GM10248 (cell line): ENCODE measurements at regions not wholly inside any gene's neighbourhood (a gene's known extent, or its start where the extent isn't known, plus 50 kb on each side); places are given as distances from the start of the nearest gene placed in this dataset.

Source experiments
- CTCF ChIA-PET: fragments of 300-600 bp; sonication (Branson Sonifier 250); formaldehyde crosslinking; extraction: SDS; loops from one replicate; lab custom pipeline; 2021; ENCODE audit warnings: antibody characterized with exemption; lab: Yijun Ruan, JAX
- POLR2A ChIA-PET: fragments of 350-650 bp; sonication (Branson Sonifier 250); formaldehyde crosslinking; extraction: SDS; loops from one replicate; lab custom pipeline; 2020; ENCODE audit warnings: antibody characterized with exemption; lab: Yijun Ruan, JAX
- DNase-seq: peaks from one replicate; pipeline ENCODE4 v3.0.0; 2012; ENCODE audit errors: extremely low spot score
- CTCF ChIP-seq: IDR thresholded peaks from 2 replicates; pipeline ENCODE4 v1.5.1; 2012; ENCODE audit warnings: mild to moderate bottlenecking, low read depth; ENCODE audit errors: extremely low read depth, missing control alignments, control extremely low read depth

- no peak for DNase-seq
- no peak for TF ChIP-seq CTCF
- CTCF ChIA-PET = no interaction called here
- POLR2A ChIA-PET = no interaction called here
These were observed 51.0 kb upstream of the PPP2R2D start for GRCh38 chr10:131849591-131850382.

GRCh38 chr10:131850383-131850870 lies 50.4 kb upstream of the PPP2R2D start:
- ChIA-PET CTCF (no interaction called here), POLR2A (no interaction called here)
- DNase-seq = no peak
- TF ChIP-seq CTCF = no peak
